ENCODE measurements at regions not wholly inside any gene's neighbourhood (a gene's known extent, or its start where the extent isn't known, plus 50 kb on each side); places are given as distances from the start of the nearest gene placed in this dataset.
A peak's percentile ranks its signal among the peaks of the same experiment; 100 is the strongest.

- H3K27me3 ChIP-seq, result no peaks in the 10 kb centered on the region
- H3K4me3 ChIP-seq (ENCODE audit: low read depth, low read length), result no peak overlapping the region
- no peak for TF ChIP-seq CTCF (IDR thresholded peaks at IDR 0.05; ENCODE audit: low read depth, low read length)
- H3K36me3 ChIP-seq, result no peaks in the 10 kb centered on the region
- no peaks in the 10 kb centered on the region for H3K4me1 ChIP-seq
- no peak for DNase-seq
- H3K9me3 ChIP-seq, result no peaks in the 10 kb centered on the region
These were observed 112.8 kb upstream of the GLS start for GRCh38 chr2:190767821-190768220.

GRCh38 chr2:190769258-190769657 lies 111.4 kb upstream of the GLS start:
- no peak for DNase-seq
- H3K27me3 ChIP-seq, result no peaks in the 10 kb centered on the region
- H3K4me1 ChIP-seq, result no peaks in the 10 kb centered on the region
- H3K4me3 ChIP-seq (ENCODE audit: low read depth, low read length), result no peak overlapping the region
- H3K9me3 ChIP-seq, result no peaks in the 10 kb centered on the region
- TF ChIP-seq CTCF (IDR thresholded peaks at IDR 0.05; ENCODE audit: low read depth, low read length), result no peak
- H3K36me3 ChIP-seq, result no peaks in the 10 kb centered on the region

GRCh38 chr2:190771726-190772125 lies 108.9 kb upstream of the GLS start:
- H3K36me3 ChIP-seq, result no peaks in the 10 kb centered on the region
- no peak for TF ChIP-seq CTCF (IDR thresholded peaks at IDR 0.05; ENCODE audit: low read depth, low read length)
- no peaks in the 10 kb centered on the region for H3K4me1 ChIP-seq
- H3K27me3 ChIP-seq, result no peaks in the 10 kb centered on the region
- no peak overlapping the region for H3K4me3 ChIP-seq (ENCODE audit: low read depth, low read length)
- no peak for DNase-seq
- H3K9me3 ChIP-seq, result no peaks in the 10 kb centered on the region

GRCh38 chr2:190780594-190780993 lies 100.0 kb upstream of the GLS start:
- TF ChIP-seq CTCF (IDR thresholded peaks at IDR 0.05; ENCODE audit: low read depth, low read length), result no peak
- DNase-seq, result no peak
- H3K4me3 ChIP-seq (ENCODE audit: low read depth, low read length), result no peak overlapping the region
- no peaks in the 10 kb centered on the region for H3K4me1 ChIP-seq
- H3K27me3 ChIP-seq, result no peaks in the 10 kb centered on the region
- H3K9me3 ChIP-seq, result no peaks in the 10 kb centered on the region; the same call in 1 of the 2 replicates
- no peaks in the 10 kb centered on the region for H3K36me3 ChIP-seq

GRCh38 chr2:190781604-190782198 lies 98.9 kb upstream of the GLS start:
- Histone ChIP-seq H3K4me3 (ENCODE audit: low read depth, low read length) (no peak overlapping the region), H3K36me3 (no peaks in the 10 kb centered on the region), H3K4me1 (no peaks in the 10 kb centered on the region), H3K9me3 (no peaks in the 10 kb centered on the region; the same call in 1 of the 2 replicates), H3K27me3 (no peaks in the 10 kb centered on the region)
- DNase-seq, result peak; percentile 62
- peak; percentile 69 for TF ChIP-seq CTCF (IDR thresholded peaks at IDR 0.05; ENCODE audit: low read depth, low read length)

- TF ChIP-seq CTCF (IDR thresholded peaks at IDR 0.05; ENCODE audit: low read depth, low read length), result no peak
- DNase-seq, result no peak
- Histone ChIP-seq H3K4me3 (ENCODE audit: low read depth, low read length) (no peak overlapping the region), H3K9me3 (no peaks in the 10 kb centered on the region; the same call in 1 of the 2 replicates), H3K4me1 (no peaks in the 10 kb centered on the region), H3K27me3 (no peaks in the 10 kb centered on the region), H3K36me3 (no peaks in the 10 kb centered on the region)
These were observed 98.4 kb upstream of the GLS start for GRCh38 chr2:190782264-190782663.

Data from BE2C (cell line).